ENCODE measurements at regions not wholly inside any gene's neighbourhood (a gene's known extent, or its start where the extent isn't known, plus 50 kb on each side); places are given as distances from the start of the nearest gene placed in this dataset.

DNA sequence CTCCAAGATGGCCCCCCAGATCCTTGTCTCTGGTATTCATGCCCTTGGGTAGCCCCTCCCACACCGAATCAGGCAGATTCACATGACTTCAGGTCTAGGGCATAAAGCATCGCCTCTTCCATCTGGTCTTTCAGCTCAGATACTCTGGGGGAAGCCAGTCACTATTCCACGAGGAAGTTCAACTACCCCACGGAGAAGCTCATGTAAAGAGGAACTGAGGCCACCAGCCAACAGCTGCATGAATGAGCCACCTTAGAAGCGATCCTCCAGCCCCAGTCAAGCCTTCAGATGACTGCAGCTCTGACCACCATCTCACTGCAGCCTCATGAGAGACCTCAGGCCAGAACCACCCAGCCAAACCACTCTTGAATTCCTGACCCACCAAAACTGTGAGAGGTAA lies 54.1 kb downstream of the SOCS3 start:
- H3K27ac ChIP-seq: no peak overlapping the region
- ChIA-PET POLR2A (ENCODE audit: low non-redundant PET) (interaction anchor here (0.8 kb wide), 1 partner anchor 7 kb away, joined by 3 read pairs; no protein-coding TSS in a partner anchor), CTCF (no interaction called here)
- DNase-seq (ENCODE audit: low spot score): no peak
- TF ChIP-seq, protein P1, sequence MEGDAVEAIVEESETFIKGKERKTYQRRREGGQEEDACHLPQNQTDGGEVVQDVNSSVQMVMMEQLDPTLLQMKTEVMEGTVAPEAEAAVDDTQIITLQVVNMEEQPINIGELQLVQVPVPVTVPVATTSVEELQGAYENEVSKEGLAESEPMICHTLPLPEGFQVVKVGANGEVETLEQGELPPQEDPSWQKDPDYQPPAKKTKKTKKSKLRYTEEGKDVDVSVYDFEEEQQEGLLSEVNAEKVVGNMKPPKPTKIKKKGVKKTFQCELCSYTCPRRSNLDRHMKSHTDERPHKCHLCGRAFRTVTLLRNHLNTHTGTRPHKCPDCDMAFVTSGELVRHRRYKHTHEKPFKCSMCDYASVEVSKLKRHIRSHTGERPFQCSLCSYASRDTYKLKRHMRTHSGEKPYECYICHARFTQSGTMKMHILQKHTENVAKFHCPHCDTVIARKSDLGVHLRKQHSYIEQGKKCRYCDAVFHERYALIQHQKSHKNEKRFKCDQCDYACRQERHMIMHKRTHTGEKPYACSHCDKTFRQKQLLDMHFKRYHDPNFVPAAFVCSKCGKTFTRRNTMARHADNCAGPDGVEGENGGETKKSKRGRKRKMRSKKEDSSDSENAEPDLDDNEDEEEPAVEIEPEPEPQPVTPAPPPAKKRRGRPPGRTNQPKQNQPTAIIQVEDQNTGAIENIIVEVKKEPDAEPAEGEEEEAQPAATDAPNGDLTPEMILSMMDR (conservative IDR thresholded peaks at IDR 0.05; ENCODE audit: low read depth): no peak

DNA sequence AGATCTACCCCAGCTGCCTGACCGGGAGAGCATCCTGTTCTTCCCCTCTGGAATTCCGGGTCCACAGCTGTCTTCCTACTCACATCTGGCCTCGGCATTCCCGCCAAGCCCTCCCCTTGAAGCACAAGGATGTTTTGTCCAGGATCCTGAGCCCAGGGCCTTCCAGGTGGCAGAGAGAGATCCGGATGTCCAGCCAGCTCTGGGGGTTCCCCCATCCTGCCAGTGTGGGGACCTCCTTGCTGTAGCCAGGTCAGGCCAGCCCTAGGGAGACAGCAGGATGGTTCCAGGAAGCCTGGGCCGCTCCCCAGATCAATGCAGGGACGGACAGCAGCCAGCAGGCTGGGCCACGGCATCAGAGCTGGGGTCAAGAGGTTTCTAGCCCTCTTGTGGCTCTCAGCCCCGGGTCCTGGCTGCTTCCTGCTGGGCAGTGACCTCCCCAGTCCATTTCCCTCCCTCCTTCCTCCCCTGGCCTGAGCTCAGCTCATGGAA lies 55.3 kb downstream of the SOCS3 start:
- H3K27ac ChIP-seq: no peak overlapping the region
- ChIA-PET POLR2A (ENCODE audit: low non-redundant PET) (no interaction called here), CTCF (interaction anchor here (0.9 kb wide), 1 partner anchor 192 kb away, joined by 3 read pairs; no protein-coding TSS in a partner anchor)
- TF ChIP-seq, protein P1 (conservative IDR thresholded peaks at IDR 0.05; ENCODE audit: low read depth): no peak
- DNase-seq (ENCODE audit: low spot score): no peak

DNA sequence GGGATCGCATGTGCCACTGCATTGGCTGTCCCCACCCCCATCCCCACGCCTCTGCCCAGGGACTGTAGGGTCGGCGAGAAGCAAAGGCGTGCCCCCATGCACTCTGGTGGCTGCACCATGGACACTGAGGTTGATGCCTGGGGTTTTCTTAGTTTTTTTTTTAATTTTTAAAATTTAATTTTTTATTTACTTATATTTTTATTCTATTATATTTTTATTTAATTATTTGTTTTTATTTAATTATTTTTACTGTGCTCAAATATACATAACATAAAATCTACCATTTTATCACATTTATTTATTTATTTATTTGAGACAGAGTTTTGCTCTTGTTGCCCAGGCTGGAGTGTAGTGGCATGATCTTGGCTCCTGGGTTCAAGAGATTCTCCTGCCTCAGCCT lies 57.4 kb downstream of the SOCS3 start:
- TF ChIP-seq, protein P1 (conservative IDR thresholded peaks at IDR 0.05; ENCODE audit: low read depth): no peak
- no peak for DNase-seq (ENCODE audit: low spot score)
- H3K27ac ChIP-seq: no peak overlapping the region
- ChIA-PET POLR2A (ENCODE audit: low non-redundant PET) (interaction anchor here (1.3 kb wide), 1 partner anchor 12 kb away, joined by 5 read pairs; no protein-coding TSS in a partner anchor), CTCF (no interaction called here)

DNA sequence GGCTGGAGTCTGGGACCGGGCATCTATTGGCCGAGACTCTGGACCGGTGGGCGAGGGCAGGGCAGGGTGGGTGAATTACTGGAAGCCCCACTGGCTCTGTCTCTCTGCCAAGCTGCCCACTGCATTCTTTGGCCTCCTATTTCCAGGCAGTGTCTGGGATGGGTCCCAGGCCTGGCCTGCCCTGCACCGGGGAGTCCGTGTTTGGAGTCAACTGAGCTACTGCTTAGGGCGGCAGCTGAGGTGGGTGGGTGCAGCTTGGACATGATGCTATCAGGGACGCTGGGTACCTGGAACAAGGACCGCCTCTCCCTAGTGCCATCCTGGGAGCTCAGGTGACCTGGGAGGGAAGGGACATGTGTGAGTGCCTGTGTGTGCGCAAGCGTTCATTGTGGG lies 58.1 kb downstream of the SOCS3 start:
- CTCF ChIA-PET: no interaction called here
- no peak for DNase-seq (ENCODE audit: low spot score)
- POLR2A ChIA-PET (ENCODE audit: low non-redundant PET): interaction anchor here (1.3 kb wide), 1 partner anchor 12 kb away, joined by 5 read pairs; no protein-coding TSS in a partner anchor
- H3K27ac ChIP-seq: peak overlapping the region; percentile 75
- TF ChIP-seq, protein P1 (conservative IDR thresholded peaks at IDR 0.05; ENCODE audit: low read depth): no peak

DNA sequence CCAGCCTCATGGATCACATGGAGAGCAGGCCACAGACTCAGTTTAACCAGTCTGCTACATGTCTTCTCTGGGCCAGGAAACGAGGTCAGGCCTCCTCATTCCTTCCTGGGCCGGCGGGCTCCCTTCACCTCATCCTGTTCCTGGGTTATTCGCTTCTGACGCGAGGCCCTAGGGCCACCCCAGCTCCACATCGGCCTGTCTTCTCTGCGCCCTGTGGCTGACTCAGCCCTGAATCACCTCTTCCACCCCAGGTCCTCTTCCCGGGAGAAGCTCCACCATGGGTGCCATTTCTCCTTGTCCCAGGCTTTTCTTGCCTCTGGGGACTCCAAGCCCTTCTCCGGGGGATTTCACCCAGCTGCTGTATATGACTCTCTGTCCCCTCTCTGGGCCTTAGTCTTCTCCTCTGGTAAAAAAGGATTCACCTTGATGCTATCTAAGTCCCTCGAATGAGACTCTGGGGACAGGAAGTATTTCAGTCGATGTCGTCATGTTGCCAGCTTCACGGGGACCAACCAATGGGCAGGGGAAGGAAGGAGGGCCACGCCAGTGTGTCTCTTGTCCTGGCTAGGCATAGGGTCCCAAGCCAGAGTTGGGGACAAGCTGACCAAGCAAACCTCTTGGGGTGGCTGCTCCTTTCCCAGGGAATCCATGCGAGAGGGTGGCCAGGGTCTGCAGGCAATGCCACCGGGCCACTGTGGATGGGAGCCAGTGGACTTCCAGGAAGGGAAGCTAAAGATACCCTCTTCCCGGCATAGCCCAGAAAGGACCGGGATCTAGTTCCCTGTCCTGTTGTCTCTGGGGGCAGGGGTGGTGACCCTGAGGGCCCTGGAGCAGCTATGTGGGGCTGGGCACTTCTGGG lies 58.7 kb downstream of the SOCS3 start:
- ChIA-PET POLR2A (ENCODE audit: low non-redundant PET) (interaction anchor here (1.3 kb wide), 1 partner anchor 13 kb away, joined by 5 read pairs; no protein-coding TSS in a partner anchor), CTCF (interaction anchor here (0.5 to 0.6 kb wide), 2 partner anchors 12 to 121 kb away, joined by 3 to 4 read pairs; no protein-coding TSS in a partner anchor)

DNA sequence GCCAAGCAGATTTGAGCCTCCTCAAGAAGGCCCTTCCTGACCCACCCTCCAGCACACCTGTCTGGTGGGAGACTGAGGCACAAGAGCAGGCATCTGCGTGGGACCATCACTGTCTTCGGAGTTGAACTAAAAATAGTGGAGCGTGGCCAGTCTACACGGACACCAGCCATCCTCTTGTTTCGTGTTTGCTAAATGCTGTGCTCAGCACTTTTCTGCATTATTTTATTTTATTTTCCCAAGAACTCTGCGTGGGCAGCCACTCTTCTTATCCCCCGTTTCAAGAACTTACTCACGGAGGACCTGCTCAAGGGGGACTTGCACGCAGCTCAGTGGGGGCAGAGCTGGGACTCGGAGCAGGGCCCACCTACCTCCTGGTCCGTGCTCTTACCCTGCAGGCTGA lies 60.8 kb downstream of the SOCS3 start:
- TF ChIP-seq, protein P1 (conservative IDR thresholded peaks at IDR 0.05; ENCODE audit: low read depth): no peak
- peak overlapping the region; percentile 75 for H3K27ac ChIP-seq
- POLR2A ChIA-PET (ENCODE audit: low non-redundant PET): interaction anchor here (0.6 kb wide), 1 partner anchor 10 kb away, joined by 3 read pairs; no protein-coding TSS in a partner anchor
- CTCF ChIA-PET: no interaction called here
- DNase-seq (ENCODE audit: low spot score): no peak

More for the DNA sequence above, 58.7 kb downstream of the SOCS3 start:
- TF ChIP-seq, protein P1 (conservative IDR thresholded peaks at IDR 0.05; ENCODE audit: low read depth): no peak
- H3K27ac ChIP-seq: peak overlapping the region; percentile 75
- peak; percentile 66 for DNase-seq (ENCODE audit: low spot score)

Measured in RWPE1 (cell line).